ENCODE measurements at regions not wholly inside any gene's neighbourhood (a gene's known extent, or its start where the extent isn't known, plus 50 kb on each side); places are given as distances from the start of the nearest gene placed in this dataset.
"Not testable (repeated sequence)": the region's sequence is repeated elsewhere in the genome, so short reads cannot be mapped to it uniquely, and the experiment has no call there.

DNA sequence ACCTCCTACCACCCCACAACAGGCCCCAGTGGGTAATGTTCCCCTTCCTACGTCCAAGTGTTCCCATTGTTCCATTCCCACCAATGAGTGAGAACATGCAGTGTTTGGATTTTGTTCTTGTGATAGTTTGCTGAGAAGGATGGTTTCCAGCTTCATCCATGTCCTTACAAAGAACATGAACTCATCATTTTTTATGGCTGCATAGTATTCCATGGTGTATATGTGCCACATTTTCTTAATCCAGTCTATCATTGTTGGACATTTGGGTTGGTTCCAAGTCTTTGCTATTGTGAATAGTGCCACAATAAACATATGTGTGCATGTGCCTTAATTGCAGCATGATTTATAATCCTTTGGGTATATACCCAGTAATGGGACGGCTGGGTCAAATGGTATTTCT lies 81.6 kb downstream of the P2RY10 start:
- TF ChIP-seq CTCF, EP300 (IDR thresholded peaks at IDR 0.05): not testable (repeated sequence)

Data from sigmoid colon (tissue), 4 donors.